ENCODE measurements at regions not wholly inside any gene's neighbourhood (a gene's known extent, or its start where the extent isn't known, plus 50 kb on each side); places are given as distances from the start of the nearest gene placed in this dataset.
"Not testable (repeated sequence)": the region's sequence is repeated elsewhere in the genome, so short reads cannot be mapped to it uniquely, and the experiment has no call there.

DNA sequence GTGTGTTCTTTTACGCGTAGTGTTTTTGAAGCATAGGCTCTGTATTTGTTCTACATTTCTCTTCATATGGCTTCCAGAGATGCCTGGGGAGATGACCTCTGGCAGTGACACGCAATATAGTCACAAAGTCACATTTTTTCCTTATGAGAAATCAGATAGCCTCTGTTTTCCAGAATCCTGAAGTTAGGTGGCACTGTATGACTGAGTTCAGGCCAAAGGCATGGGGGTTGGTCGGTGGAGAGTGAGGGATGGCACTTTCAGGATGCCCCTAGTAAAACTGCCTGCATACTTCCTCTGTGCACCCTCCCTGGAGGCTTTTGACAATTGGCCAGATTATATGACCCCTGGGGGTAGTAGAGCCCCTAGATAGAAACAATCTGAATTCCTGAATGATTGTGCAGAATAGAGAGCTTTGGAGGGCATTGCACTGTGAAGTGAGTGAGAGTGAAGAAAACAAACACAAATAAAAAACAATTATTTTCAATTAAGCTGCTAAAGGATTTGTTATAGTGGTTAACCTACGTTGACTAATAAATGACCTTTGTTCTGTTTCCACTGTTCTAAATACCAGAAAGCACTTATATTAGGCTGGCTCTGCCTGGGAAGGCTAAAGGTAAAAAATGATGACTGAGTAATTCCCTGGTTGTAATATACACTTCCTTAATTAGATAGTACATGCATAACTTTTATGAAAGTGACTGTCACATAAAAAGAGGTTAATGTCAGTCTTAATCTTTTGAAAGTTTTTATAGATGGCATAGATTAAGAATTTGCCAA, 1660.8 kb downstream of the PLA2G4A start:
- DNase-seq = peak; percentile 43

DNA sequence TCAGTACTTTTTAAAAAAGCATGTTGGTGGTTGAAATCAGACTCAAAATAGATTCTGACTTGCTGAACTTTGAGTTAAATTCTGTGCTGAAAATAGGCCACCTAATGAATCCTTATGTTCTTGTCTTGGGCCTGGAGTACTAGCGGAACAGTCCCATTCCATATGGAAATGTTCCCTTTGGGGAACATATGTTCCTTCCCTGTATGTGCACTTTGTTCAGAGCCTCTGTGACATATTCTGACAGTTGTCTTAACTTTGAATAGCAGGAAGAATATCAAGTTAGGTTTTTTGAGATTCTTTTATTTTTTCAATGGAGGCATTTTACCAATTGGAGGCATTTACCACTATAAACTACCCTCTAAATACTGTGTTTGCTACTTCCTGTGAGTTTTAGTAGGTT, 1667.8 kb downstream of the PLA2G4A start:
- DNase-seq = no peak

DNA sequence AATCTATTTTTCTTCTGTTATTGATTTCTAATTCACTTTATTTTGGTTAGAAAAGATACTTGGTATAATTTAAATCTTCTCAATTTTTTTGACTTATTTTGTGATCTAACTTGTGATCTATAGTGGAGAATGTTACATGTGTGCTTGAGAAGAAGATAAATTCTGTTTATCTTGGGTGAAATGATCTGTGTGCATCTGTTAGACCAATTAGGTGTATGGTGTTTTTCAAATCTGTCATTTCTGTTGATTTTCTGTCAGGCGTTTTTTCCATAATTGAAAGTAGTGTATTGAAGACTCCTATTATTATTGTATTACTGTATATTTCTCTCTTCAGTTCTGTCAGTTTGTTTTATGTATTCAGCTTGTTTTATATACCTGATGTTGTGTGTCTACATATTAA, 1668.3 kb downstream of the PLA2G4A start:
- DNase-seq = no peak

DNA sequence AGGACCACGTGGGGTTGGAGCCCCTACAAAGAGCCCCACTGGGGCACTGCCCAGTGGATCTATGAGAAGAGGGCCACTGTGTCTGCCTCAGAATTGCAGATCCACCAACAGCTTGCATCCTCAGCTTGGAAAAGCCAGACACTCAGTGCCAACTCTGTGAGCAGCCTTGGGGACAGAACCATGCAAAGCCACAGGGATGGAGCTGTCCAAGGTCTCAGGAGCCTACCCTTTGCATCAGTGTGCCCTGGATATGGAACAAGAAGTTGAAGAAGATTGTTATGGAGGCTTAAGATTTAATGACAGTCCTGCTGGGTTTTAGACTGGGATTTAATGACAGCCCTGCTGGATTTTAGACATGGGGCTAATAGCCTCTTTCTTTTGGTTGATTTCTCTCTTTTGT, 1670.9 kb downstream of the PLA2G4A start:
- no peak for DNase-seq

DNA sequence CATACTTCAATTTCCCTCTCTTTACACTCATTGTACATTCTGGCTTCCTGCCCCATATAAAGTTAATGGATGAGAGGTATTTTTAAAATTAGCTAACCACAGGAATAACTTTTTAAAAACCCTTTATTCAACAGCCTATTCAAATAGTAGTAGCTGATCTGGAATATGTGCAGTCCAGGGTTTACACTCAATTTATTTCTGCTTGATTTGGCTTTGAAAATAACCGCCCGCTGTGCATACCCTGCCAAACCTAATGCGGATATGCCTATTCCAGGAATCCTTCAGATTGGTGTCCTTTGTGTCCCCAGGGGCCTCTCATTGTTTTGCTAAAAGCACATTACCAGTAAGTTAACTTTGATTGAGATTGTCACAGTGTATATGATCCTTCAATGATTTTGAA, 1686.2 kb downstream of the PLA2G4A start:
- DNase-seq = peak; percentile 96

DNA sequence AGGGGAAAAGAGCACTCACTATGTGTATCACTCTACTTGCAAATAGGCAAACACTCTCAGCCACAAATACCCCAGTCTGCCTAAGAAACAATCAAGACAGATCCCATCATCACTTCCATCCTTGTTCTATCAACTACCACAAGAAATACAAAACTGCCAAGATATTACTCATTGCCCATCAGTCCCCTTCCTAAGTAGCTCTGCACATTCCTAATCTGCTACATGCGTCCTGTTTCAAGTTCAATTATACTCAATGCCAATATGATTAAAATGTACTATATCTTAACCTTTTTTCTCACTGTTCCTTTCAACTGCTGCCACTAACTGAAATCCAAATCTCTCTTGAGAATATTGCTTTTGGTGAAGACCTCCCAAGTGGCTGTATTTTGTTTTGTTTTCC, 1688.4 kb downstream of the PLA2G4A start:
- no peak for DNase-seq

DNA sequence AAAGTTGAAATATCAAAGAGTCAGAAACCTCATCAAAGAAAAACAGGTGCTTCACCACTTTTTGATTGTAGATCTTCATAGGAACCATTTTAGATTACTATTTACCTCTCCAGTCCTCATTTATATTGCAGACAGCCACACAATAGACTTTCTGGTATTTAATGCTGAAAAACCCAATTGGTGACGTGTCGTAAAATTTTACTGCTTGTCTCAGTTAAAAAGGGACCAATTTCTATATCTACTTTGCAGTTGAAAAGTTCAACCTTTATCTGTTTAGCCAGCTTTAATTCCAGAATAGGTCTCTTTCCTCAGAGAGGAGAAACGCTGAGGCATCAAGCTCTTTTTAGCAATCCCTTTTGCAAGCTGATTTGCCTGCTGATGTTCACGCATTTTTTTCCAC, 1722.4 kb downstream of the PLA2G4A start:
- DNase-seq = peak; percentile 83

DNA sequence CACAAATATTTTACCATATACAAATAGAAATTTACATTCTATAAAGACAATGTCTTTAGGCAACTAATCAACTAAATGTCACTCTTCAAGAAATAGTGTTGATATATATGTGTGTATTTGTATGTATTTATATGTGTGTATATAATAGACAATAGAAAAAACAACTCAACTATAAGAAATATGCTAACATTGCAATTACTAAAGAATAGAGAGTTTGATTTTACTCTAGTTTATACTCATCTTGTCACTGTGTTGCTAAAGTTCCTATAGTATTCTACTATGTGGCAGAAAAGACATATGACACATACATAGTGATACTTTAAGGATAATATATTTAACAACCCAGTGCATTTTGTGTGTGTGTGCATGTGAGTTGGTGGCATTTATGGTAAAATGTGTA, 1728.3 kb downstream of the PLA2G4A start:
- no peak for DNase-seq

DNA sequence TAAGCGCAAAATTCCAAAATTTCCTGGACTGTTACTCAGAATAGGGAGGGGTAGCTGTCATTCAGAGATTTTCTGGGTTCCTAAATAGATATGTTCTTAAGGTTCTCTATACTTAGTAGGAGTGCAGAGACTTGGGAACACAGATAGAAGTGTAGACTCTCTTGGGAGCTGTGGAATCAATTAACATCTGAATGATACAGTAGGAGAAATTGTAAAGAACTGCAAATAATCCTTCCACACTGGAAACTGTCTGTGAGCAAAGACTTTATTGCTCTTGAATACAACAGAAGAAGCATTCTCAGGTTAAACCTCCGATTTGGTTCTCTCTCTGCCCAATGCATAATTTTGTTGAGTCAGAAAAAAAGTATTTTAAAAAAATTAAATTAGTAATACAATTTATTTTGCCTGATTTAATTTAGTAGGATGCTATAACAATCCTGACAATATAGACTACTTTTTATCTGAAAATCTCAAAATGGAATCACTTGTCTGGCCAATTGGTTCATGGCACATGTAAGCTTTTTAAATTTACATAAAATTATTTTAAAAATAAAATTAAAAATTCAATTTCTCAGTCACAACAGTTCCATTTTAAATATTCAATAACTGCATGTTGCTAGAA, 1754.3 kb downstream of the PLA2G4A start:
- no peak for DNase-seq

DNA sequence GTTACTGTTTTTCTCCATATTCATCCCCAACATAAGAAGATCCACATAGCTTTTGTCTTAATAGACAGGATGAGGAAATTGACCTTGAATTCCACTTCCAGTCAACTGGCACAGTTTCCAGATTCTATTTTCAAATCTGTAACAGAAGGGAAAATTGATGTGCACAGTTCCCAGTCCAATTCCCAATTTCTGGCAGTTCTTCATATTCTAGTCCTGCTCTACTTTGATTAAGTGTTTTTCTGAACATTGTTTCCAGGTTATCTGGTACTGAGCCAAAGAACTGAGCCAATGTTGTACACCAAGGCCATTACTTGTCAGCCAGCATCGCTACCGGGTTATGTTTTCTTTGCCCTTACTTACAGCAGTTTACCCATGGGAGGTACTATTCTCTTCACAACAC, 1755.4 kb downstream of the PLA2G4A start:
- no peak for DNase-seq

DNA sequence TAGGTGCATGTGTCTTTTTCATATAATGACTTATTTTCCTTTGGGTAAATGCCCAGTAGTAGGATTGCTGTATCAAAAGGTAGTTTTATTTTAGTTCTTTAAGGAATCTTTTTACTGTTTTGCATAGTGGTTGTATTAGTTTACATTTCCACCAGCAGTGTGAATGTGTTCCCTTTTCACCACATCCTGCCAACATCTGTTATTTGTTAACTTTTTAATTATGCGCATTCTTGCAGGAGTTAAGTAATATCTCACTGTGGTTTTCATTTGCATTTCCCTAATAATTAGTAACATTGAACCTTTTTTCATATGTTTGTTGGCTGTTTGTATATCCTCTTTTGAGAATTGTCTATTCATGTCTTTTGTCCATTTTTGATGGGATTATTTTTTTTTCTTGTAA, 1761.9 kb downstream of the PLA2G4A start:
- no peak for DNase-seq

DNA sequence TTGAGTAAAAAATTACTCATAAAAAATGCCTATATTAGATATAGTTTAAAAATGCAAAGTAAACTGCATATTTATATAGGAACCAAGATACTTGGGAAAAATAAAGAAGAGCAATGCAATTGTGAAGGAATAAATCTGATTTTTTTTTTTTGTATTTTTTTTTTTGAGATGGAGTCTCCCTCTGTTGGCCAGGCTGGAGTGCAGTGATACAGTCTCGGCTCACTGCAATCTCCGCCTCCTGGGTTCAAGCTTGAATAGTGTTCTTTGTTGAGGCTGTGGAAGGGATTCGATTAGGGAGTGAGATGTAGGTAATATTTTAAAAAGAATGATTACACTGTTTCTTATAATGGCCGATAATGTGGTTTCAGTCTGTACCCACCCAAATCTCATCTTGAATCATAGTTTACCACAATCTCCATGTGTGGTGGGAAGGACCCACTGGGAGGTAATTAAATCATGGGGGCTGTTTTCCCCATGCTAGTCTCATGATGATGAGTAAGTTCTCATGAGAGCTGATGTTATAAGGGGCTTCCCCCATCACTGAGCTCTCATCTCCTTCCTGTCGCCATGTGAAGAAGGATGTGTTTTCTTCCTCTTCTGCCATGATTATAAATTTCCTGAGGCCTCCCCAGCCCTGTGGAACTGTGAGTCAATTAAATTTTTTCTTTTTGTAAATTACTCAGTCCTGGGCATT, 1765.9 kb downstream of the PLA2G4A start:
- DNase-seq = peak; percentile 18

DNA sequence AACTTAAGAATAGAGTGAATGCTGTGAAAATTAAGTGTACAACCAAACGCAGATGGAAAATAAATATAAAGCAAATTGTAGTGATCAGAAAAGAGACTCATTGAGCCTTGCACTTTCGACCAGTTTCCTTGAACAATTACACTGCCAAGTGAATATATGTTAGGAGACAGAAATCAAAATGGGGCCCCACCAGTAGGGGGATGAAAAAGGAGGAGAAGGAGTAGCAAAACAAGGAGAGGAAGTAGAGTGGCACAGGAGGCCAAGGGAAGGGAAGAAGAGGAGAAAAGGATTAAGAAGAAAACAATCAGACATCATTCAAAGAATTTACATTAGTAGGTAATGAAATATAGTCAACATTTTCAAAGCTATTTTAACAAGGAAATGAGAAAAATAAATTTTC, 1770.6 kb downstream of the PLA2G4A start:
- peak; percentile 15 for DNase-seq

DNA sequence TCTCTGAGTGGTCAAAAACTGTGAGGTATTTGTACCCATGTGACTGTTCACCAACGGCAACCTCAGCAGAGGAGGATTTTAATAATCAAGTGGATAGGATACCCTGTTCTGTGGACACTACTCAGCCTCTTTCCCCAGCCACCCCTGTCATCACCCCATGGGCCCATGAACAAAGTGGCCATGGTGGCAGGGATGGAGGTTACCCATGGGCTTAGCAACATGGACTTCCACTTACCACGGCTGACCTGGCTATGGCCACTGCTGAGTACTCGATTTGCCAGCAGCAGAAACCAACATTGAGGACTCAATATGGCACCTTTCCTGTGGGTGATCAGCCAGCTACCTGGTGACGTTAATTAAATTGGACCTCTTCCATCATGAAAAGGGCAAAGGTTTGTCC, 1782.7 kb downstream of the PLA2G4A start:
- no peak for DNase-seq

DNA sequence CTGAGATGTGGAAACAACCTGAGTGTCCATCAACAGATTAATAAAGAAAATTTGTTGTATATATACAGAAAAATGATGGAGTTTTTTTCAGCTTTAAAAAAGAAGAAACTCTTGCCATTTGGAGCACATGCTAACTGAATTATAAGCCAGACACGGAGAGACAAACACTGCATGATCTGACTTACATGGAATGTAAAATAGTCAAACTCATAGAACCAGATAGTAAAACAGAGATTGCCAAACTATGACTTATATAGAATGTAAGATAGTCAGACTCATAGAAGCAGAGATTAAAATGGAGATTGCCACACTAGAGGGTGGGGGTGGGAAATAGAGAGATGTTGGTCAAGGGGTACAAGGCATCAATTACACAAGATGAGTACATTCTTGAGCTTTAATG, 1786.6 kb downstream of the PLA2G4A start:
- DNase-seq = no peak

DNA sequence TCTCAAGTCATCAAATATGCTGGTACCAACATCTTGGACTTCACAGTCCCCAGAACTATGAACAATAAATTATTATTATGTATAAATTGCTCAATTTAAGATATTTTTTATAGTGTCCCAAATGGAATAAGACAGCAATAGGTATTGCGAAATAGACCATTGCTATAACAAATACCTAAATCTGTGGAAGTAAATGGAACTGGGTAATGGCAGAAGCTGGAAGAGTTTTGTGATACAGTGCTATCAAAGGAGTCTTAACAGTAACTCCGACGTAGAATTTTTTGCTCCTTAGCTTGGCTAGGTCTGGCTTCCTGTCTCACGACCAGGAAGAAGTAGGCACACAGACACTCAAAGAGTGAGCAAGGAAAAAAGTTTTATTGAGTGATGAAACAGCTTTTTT, 1791.5 kb downstream of the PLA2G4A start:
- DNase-seq = no peak

DNA sequence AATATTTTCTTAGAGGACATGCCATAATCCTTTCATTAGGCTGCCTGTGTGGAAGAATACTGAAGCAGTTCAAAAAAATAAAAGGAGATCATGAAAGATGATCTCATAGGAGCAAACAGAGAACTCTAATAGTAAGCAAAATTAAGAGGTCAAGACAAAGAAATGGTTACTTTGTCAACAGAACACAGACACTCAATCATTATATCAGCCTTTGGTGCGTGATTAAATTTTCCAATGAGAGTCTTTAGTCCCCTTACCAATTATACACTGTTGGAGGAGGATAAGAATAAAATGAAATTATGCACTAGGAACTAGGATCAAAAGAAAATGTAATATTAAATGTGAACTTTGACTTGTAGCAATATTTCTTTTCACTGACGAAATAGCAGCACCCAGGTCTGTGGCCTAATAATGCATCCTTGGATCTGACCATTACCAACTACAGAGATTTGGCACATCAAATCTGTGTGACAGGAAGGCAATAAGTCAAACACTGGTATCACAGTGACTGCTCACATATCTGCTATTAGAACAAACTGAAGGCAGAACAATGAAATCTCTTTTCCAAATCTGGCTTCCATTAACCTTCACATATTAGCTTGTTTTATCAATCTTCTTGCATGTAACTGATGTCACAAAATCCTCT, 1812.9 kb downstream of the PLA2G4A start:
- DNase-seq = peak; percentile 93

DNA sequence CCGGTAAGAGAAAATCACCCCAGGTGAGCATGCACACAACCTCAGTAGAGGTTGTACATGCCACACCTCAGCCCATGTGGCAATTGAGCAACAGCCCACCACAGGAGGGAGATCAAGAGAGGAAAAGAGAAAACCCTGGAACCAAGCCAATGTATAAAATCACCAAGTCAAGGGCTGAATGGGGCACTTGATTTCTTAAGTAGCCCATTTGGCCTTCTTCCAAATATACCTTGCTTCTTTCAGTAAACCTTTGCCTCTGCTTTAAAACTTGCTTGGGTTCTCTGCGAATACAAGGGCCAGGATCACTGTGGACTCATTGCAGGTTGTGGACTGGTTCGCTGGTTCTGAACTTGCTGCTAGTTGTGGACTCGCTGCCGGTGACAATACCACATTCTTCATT, 1814.0 kb downstream of the PLA2G4A start:
- DNase-seq = peak; percentile 90

DNA sequence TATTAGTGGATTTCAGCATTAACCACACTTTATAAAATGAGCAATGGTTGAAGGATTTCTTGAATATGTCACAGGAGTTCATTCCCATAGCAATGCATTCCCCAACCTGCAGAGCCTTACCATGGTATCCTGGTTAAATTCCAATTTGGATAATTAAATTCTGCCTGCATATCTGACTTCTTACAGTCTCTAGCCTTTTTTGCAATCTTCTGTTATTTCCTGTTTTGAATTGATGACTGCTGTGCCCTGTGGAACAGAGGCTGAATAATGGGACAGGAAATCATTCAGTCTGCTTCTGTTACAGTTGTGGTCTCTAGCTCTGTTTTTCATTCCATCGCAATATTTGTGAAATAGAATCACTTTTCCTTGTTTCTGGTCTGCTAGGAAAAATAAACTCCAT, 1823.9 kb downstream of the PLA2G4A start:
- DNase-seq = peak; percentile 14

DNA sequence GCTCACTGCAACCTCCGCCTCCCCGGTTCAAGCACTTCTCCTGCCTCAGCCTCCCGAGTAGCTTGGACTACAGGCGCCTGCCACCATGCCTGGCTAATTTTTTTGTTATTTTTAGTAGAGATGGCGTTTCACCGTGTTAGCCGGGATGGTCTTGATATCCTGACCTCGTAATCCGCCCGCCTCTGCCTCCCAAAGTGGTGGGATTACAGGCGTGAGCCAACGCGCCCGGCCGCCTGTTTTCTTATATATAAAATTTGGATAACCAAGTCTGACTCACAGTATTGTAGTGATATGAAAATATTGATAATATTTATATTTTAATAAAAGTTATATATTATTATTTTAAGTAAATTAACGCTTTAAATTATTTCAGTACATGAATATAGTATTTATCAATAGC, 1821.7 kb downstream of the BRINP3 start:
- DNase-seq = not testable (repeated sequence)

DNA sequence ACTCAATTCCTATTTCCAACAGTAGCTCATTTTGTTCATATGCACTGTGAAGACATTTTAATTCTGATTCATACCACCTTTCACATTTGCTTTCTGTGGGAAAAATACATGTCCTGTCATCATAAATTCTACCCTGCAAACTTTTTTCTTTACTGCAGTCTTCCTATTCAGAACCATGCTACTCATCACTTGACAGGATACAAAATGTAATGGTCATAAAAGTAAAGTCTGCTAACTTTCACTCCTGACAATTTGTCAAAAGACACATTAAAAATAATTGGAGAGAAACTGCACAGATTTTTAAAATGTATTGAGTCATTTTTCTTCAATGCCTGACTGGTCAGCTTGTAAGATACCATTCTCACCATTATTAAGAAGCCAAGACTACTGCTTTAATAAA, 1817.1 kb downstream of the BRINP3 start:
- no peak for DNase-seq

DNA sequence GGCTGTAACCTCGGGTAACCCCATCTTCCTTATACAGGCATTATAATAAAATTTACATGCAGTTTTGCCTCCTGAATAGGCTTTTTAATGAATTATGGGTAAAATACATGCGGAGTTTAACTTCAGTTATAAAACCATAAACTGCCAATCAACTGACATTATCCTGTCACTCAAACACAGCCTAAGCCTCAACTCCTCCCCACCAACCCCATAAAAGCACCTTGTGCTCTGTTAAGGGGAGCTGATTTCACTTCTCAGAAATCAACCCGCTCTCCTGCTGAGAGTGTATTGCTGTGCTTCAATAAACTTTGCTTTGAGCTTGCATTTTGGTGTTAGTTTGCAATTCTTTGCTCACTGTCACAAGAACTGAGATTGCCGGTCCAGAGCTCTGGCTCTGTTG, 1812.2 kb downstream of the BRINP3 start:
- DNase-seq = no peak

DNA sequence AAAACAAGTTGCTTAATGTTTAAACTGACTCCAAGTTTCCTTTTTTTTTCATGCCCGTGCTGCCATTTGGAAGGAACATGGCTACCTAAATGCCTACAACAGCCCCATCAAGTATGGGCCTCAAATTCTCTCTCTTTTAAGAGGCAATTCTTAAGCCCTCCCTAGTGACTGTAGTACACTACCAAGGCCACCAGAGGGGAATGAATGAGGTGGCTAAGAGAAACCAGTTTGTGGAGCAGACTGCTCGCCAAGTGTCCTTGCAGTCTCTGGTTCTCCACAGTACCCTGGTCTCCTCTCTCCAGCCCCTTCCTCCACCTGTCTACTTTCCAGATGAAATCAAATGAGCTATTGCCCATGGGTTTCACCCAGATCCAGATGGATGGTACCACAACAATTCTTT, 1809.6 kb downstream of the BRINP3 start:
- peak; percentile 23 for DNase-seq

Data from NCI-H69 (cell line).